ENCODE measurements at regions not wholly inside any gene's neighbourhood (a gene's known extent, or its start where the extent isn't known, plus 50 kb on each side); places are given as distances from the start of the nearest gene placed in this dataset.

DNA sequence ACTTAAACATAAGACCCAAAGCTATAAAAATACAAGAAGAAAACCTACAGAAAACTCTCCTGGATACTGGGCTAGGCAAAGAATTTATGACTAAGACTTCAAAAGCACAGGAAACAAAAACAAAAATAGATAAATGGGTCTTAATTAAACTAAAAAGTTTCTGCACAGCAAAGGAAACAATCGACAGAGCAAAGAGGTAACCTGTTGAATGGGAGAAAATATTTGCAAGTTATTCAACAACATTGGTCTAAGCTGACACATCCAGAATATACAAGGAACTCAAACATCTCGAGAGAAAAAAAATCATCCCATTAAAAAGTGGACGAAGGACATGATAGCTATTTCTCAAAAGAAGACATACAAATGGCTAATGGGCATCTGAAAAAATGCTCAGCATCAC is 72.3 kb upstream of the RBBP8 start:
- Histone ChIP-seq H3K36me3 (ENCODE audit: insufficient read depth, low read length) (no peaks in the 10 kb centered on the region), H3K9ac (ENCODE audit: low read depth, low read length) (no peak overlapping the region)

DNA sequence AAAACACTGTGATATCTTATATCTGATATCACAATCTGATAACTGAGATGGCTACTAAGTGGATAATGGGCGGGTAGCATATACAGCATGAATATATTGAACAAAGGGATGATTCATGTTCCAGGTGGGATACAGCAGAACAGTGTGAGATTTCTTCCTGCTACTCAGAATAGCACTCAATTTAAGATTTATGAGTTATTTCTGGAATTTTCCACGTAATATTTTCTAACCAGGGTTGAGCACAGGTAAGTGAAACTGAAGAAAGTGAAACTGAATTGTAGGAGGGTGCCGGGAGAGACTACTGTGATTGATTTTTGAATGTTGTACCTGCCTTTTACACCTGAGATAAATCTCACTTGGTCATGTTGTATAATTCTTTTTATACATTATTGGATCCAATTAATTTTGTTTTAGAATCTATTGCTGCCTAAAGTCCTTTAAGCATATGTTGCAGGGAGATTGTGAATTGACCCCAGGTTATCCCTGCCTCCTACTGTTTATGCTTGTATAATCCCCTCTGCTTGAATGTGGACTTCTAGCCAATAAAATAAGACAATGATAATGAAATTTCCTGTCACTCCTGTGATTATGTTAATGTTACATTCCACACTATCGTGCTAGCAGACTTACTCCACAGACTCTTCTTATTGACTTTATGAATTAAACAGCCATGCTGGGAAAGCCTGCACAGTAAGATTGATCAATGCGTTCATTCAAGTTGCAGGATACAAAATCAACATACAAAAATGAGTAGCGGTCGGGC is 67.6 kb upstream of the RBBP8 start:
- no peaks in the 10 kb centered on the region for H3K36me3 ChIP-seq (ENCODE audit: insufficient read depth, low read length)
- no peaks in the 10 kb centered on the region for H3K9me3 ChIP-seq (ENCODE audit: control insufficient read depth, insufficient read depth, low read length)
- no peaks in the 10 kb centered on the region for H3K4me1 ChIP-seq (ENCODE audit: insufficient read depth, low read length)
- no peak overlapping the region for H3K9ac ChIP-seq (ENCODE audit: low read depth, low read length)

More for the DNA sequence above, 72.3 kb upstream of the RBBP8 start:
- Histone ChIP-seq H3K9me3 (ENCODE audit: control insufficient read depth, insufficient read depth, low read length) (no peaks in the 10 kb centered on the region), H3K4me1 (ENCODE audit: insufficient read depth, low read length) (peaks cover 10% of the 10 kb centered on the region)

DNA sequence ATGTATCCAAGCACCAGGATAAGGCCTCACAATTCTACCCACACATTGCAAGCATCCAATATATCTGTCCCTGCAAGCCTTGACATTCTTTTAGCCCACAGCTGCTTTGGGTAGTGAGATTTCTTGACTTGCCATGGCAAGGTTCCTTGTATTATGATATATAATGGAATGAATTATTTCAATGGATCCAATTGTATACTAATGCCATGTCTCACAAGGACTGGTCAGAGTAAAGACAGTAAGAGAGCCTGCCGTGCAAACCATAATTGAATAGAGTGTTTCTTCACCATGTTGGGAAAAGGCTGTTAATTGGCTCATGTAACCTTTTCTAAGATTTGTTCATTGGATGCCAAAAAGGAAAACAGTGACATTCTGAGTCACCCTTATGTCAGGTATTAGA is 64.3 kb upstream of the RBBP8 start:
- Histone ChIP-seq H3K36me3 (ENCODE audit: insufficient read depth, low read length) (no peaks in the 10 kb centered on the region), H3K4me1 (ENCODE audit: insufficient read depth, low read length) (no peaks in the 10 kb centered on the region), H3K9ac (ENCODE audit: low read depth, low read length) (no peak overlapping the region), H3K9me3 (ENCODE audit: control insufficient read depth, insufficient read depth, low read length) (no peaks in the 10 kb centered on the region)

DNA sequence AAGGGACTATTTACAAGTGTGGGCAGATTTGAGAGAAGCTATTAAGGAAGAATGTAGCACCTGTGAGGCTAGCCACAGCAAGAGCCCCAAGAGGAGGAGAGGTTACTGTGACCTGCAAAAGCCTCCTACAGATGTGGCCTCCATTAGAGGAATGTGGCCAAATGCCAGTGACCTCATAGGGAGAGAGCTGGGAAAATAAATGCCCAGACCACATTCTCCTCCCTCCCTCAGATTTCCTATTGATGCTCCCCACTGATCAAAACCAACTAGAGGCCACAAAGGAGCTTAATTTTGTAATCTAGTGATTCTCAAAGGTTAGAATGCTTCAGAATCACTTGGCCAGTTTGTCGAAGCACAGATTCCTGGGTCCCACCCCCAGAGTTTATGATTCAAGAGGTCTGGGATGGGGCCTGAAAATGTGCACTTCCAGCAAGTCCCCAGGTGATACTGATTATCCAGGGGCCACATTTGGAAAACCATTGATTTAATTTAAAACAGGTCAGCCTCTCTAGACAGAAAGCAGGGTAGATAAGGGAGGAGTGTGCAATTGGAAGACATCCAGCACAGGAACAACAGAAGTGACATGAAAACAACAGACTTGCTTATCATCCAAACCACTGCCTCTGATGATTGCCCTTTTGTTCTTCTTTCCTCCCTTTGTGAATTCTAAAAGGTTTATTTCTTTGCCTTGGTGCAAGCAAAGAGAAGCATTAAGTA is 61.2 kb upstream of the RBBP8 start:
- no peaks in the 10 kb centered on the region for H3K4me1 ChIP-seq (ENCODE audit: insufficient read depth, low read length)
- no peak overlapping the region for H3K9ac ChIP-seq (ENCODE audit: low read depth, low read length)
- H3K36me3 ChIP-seq (ENCODE audit: insufficient read depth, low read length), result no peaks in the 10 kb centered on the region
- no peaks in the 10 kb centered on the region for H3K9me3 ChIP-seq (ENCODE audit: control insufficient read depth, insufficient read depth, low read length)

DNA sequence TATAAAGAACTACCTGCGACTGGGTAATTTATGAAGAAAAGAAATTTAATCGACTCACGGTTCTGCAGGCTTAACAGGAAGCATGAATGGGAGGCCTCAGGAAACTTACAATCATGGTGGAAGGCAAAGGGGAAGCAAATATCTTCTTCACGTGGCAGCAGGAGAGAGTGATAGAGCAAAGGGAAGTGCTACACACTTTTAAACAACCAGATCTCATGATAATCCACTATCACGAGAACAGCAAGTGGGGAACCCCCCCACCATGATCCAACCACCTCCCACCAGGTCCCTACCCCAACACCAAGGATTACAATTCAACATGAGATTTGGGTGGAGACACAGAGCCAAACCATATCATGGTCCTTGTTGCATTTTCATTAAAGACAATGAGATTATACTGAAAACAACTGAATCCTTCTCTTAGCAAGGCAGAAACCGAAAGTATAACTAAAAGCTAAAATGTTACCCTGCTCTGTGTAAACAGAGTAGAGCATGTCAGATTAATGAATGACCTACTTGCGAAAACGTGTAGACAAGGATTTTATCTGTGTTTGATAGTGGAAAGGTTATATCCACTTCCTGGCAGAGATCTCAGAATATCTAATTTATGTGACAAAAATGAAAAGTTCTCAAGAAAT is 60.1 kb upstream of the RBBP8 start:
- H3K36me3 ChIP-seq (ENCODE audit: insufficient read depth, low read length), result no peaks in the 10 kb centered on the region
- H3K9me3 ChIP-seq (ENCODE audit: control insufficient read depth, insufficient read depth, low read length), result no peaks in the 10 kb centered on the region
- no peaks in the 10 kb centered on the region for H3K4me1 ChIP-seq (ENCODE audit: insufficient read depth, low read length)
- H3K9ac ChIP-seq (ENCODE audit: low read depth, low read length), result no peak overlapping the region

DNA sequence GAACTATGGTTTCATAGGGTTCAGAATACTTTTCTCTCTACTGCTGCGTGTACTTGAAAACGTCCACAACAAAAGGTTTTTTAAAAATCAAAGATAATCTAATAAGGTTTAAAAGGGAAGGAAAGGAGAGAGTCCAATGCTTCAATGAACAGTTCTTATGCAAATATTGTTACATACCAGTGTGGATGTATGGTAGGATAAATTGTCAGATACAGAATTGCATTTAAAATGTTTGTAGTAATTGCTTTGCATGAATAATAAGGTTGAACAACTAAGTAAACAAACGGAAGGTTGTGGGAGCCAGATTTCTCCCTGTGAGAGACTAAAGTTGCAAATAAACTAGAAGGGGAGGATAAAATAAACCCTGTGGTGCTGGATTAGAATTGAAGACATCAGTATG is 53.8 kb upstream of the RBBP8 start:
- H3K9ac ChIP-seq (ENCODE audit: low read depth, low read length), result no peak overlapping the region
- no peaks in the 10 kb centered on the region; the same call in 1 of the 2 replicates for H3K9me3 ChIP-seq (ENCODE audit: control insufficient read depth, insufficient read depth, low read length)
- no peaks in the 10 kb centered on the region for H3K36me3 ChIP-seq (ENCODE audit: insufficient read depth, low read length)
- H3K4me1 ChIP-seq (ENCODE audit: insufficient read depth, low read length), result no peaks in the 10 kb centered on the region

DNA sequence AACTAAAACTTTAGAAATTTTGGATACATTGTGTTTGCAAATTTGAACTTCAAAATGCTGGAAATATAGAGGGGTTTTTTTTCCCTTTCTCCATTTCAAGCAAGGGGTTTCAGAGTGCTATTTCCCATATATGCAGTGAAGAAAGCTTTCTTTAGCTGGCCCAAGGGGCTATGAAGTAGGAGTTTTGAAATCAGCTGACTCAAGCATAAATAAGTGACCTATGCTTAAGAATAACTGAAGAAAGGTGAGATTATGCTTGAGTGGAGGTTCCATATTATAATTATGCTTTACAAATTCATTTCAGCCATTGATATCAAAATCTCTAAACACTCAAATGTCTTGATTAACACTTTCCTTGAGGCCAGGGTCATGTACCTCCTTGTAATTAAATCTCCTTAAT is 51.0 kb upstream of the RBBP8 start:
- Histone ChIP-seq H3K9me3 (ENCODE audit: control insufficient read depth, insufficient read depth, low read length) (peaks cover 6% of the 10 kb centered on the region), H3K36me3 (ENCODE audit: insufficient read depth, low read length) (no peaks in the 10 kb centered on the region), H3K4me1 (ENCODE audit: insufficient read depth, low read length) (no peaks in the 10 kb centered on the region), H3K9ac (ENCODE audit: low read depth, low read length) (no peak overlapping the region)

DNA sequence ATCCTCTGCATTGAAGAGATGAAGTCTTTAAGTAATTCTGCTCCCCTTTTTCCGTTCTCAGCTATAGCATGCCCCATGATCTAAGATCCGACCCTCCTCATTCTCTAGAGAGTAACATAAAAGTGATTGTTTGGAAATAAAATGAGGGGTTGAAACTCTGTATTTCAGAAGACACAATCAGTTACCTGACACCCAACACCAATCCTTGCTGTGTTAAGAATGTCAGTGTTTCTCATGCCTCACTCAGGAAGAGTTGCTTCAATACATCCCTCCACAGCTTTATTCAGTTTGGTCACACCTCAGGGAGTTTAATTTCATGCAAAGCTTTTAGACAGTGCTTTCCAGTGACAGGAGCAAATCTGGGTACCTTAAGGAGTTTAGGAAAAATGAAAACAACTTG is 49.9 kb upstream of the RBBP8 start:
- Histone ChIP-seq H3K4me1 (ENCODE audit: insufficient read depth, low read length) (no peaks in the 10 kb centered on the region), H3K9me3 (ENCODE audit: control insufficient read depth, insufficient read depth, low read length) (peaks cover 6% of the 10 kb centered on the region), H3K36me3 (ENCODE audit: insufficient read depth, low read length) (no peaks in the 10 kb centered on the region), H3K9ac (ENCODE audit: low read depth, low read length) (no peak overlapping the region)
